Activated CD4-positive, alpha-beta T cell treated with anti-CD3 and anti-CD28 coated beads, Interleukin-10, Interleukin-2, amounts not matched to agents 100 ng/mL and 50 ng/mL, durations not matched to agents 16 hours and 8 hours (primary cell): ENCODE measurements at regions not wholly inside any gene's neighbourhood (a gene's known extent, or its start where the extent isn't known, plus 50 kb on each side); places are given as distances from the start of the nearest gene placed in this dataset.

Experiments used
- DNase-seq: peaks from one replicate; pipeline ENCODE4 v3.0.0-alpha.2; 2020

DNA sequence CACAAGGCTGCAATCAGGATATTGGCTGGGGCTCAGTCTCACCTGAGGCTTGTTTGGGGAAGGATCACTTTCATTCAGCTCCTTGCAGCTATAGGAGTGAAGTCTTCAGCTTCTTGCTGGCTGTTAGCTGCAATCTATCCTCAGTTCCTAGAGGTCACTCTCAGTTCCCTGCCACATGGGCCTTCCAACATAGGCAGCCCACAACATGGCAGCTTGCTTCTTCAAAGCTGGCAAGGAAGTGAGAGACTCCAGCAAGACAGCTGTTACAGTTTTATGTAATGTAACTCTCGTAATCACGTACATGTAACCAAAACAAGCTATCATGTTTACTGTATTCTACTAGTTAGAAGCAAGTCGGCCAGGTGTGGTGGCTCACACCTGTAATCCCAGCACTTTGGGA is 226.9 kb downstream of the CDC5L start:
- DNase-seq, result no peak

DNA sequence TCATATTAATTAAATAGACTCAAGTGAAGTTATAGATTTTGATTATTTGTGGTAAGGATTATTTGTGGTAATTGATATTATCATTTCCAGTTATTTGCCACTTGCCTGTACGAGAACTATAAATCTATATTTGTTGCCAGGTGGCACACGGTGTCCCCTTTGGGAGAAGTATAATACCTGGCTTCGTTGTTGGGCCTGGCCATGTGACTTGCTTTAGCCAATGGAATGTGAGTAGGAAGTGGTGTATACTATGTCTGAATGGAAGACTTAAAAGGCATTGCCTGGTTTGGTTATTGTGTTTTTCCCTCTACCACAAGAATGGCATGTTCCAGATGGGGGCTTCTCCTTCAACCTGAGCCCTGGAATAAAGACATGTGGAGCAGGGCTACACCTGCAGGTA is 228.1 kb downstream of the CDC5L start:
- no peak for DNase-seq

DNA sequence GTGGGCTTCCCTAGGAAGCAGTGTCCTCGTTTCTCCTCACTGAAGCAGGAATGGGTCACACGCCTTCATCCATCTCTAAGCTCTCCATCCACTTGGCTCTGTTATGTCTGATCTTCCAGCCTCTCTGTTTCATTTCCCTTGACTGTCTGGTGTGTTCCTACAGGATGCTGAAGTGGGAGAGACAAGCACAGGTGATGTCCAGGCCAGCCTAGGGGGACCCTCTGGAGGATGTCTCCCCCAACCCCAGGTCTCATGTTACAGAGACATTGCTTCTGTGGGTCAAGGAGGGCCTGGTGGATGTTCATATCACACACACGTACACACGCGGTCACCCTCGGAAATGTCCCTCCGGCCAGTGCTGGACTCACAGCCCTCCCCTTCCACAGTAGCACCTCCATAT is 229.9 kb downstream of the CDC5L start:
- DNase-seq, result no peak

DNA sequence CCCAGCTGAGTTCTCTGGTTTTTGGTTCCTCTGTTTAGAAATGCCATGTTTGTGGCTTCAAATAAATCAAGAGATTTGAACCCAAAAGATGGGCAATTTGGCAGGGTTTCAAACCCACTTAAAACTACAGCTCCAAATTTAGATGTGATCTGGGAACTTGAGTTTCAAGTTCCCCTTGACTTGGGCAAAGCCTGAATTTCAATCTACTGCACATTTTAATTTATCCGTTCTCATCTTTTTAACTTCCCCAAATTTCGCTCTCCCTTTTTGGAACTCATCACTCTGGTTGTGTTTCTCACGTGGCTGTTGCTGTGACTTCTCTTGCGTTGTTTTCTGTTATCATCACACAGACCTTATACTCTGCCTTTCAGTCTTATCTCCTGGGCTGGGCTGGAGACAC is 230.9 kb downstream of the CDC5L start:
- no peak for DNase-seq

DNA sequence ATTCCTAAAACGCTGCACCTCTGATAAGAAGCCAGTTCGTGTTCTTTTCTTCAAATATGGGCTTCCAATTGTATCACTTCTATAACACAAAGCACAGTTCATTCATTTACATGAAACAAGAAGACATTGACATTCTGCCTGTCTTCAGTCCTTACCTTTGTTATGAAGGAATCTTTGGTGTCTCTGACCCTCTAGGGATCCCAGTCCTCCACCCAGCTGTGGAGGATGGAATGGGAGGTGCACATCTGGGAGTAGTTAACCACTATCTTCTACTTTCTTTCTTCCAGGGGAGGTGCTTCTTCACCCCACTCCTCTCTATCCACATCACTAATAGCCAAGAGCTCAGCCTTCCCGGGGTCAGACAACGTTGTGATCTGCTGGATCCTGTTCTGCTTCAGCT is 233.4 kb downstream of the CDC5L start:
- no peak for DNase-seq

DNA sequence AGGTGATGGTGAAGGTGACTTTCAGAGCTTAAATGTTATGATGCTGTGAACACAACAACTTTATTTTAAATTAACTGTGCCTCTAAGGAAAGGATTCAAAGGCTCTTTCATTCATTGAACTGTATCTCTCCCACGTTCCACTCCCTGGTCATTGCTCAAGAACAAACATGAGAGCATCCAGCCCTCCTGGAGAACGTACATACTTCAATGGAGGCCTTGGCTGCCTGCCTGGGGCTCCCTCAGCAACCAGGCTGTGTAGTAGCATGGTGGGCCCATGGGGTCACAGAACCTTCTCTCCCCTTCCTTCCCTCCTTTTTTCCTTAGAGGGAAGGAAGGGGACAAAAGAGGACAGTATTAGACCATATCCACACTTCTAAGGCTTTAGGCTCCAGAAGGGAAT is 234.3 kb downstream of the CDC5L start:
- DNase-seq, result no peak

DNA sequence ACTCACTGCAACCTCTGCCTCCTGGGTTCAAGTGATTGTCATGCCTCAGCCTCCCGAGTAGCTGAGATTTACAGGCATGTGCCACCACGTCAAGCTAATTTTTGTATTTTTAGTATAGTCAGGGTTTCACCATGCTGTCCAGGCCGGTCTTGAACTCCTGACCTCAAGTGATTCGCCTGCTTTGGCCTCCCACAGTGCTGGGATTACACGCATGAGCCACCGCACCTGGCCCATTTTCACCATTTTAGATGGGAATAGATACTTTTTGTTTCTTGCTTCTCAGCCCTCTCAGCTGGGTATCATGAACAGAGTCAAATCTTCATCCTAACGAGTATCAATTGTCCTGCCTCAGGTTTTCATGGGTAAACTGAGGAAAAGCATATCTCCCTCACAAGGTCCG is 235.0 kb downstream of the CDC5L start:
- no peak for DNase-seq

DNA sequence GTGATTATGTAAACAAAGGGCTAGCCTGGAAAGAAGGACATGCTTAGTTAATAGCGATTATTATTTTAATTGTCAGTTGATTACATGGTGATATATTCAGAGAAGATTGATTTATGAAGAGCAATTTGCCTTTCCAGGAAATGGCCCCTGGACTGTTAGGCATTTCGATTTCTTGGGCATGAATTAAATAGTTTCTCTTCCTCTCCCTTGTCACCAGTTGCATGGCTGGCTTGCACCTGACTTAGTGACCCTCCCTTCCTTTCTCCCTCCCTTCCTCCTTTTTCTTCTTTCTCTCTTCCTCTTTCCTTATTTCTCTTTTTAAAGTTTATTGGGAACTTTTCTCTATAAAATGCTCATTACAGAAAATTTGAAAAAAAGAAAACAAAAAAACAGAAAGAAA is 235.4 kb downstream of the CDC5L start:
- DNase-seq, result no peak

DNA sequence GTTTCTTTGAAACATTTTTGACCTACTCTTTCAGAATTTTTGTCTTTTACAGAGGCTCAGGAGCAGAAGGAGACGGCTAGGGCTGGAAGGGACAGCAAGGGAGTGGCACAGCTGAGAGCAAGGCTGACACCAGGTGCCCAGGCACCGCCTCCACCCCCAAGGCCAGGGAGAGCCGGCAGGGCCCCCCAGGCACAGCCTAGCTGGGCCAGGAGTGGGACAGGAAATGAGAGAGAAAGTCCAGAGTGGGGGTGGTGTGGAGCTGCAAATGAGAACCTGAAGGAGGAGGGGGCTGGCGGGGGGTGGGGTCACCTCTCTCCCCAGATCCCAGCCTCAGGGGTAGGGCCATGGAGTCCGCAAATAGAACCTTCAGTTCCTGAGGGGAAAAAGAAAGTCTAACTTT is 236.7 kb downstream of the CDC5L start:
- no peak for DNase-seq

DNA sequence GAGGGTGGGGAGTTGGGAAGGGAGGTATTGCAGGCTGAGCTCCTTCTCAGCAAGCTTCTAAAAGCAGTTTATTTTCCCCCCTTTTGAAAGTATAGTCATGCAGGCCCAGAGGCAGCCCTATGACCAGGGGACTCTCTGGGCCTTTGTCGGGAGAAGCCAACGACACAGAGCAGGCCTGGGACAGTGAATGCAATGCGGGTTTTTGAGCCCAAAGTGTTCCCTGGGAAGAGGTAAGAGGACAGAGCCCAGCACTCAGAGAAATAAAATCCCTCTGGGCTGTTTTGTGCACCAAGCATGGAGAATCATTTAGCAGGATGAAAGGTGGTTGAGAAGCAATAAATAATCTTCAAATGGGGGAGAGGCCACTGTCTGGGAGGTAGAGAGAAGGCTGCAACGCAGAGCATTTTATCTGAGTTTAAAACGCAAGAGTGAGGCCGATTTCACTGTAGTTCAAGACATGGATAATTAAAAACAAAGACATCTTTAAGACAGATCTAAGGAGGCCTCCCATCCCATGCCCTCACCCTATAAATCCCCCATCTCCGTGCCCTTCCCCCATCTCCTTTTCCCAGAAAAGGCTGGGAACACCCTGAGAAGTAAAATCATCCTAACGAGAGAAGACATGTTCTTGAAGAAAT is 237.5 kb downstream of the CDC5L start:
- DNase-seq, result no peak

DNA sequence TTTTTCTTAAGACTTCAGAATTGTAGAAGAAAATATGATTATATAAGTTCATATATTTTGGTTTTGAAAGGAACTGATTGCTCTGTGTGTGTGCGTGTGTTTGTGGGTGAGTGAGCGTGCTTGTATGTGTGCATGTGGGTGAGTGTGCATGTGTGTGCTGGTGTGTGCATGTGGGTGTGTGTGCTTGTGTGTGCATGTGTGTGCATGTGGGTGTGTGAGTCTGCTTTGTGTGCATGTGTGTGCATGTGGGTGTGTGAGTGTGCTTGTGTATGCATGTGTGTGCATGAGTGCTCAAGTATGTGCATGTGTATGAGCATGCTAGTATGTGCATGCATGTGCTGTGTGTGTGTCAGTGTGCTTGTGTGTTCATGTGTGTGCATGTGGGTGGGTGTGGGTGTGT is 238.5 kb downstream of the CDC5L start:
- no peak for DNase-seq

DNA sequence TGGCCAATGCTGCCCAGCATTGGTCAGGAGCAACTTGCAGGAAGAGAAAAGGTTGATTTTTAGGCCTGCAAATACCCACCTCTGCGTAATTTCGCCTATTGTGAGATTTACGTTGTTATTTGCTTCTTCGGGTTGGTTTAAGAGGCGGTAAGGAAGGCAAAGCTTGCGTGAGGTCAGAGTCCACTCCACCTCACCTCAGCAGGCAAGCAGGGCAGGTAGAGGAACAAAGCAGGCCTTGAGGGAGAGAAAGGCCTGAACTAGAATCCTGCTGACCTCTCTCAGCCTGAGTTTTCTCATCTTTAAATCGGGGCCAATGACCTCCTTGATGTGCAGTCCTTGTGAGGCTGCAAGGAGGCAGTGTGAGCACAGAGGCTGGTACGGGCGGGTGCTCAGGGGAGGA is 239.1 kb downstream of the CDC5L start:
- DNase-seq, result no peak

DNA sequence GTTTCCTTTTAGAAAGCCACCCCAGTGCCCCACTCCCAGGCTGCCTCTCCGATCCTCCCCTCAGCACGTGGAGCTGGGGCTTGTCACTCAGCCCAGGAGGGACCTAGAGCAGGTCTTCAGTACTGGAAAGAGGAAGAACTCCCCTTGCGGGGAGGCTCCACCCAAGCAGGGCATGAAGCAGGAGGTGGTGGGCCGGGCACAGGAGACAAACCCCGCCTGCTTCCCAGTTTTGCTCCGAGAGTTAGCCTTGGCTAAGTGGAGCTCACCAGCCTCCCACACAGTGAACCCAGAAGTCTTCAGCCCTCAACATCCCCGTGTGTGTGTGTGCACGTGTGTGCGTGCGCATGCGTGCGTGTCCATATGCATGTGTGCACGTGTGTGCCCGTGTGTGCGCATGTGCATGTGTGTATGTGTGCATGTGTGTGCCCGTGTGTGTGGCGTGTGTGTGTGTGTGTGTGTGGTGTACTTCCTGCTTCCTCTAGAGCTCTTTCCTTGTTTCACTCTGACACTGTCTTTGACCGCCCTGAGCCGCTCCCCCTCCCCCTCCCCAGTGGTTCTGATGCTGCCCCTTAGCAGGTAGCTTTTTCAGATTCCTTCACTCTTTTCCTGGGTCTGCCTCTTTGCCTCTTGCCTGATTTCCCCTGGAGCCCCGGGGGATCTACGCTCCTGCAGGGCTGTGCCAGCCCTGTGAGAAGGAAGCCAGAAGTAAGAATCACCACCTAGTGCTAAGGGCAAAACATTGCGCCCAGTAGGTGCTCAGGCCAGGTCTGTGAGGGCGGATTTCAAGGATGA is 239.8 kb downstream of the CDC5L start:
- no peak for DNase-seq

DNA sequence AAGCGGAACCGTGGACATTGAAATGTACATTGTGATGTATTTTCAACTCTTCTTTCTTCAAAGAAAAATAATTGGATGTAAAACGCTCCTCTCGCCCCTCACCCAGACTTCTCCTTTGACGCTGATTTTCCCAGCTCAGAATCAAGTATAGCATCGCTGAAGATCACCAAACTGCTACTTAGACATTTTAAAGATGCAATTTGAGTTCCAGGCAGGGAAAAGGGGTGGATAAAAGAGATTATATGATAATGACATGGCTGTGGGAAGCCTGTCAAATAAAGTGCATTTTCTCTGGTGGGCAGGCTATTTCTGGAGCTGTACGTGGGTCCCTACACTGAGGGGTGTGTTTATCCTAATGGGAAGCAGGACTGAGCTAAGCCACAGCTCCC is 240.4 kb downstream of the CDC5L start:
- no peak for DNase-seq

DNA sequence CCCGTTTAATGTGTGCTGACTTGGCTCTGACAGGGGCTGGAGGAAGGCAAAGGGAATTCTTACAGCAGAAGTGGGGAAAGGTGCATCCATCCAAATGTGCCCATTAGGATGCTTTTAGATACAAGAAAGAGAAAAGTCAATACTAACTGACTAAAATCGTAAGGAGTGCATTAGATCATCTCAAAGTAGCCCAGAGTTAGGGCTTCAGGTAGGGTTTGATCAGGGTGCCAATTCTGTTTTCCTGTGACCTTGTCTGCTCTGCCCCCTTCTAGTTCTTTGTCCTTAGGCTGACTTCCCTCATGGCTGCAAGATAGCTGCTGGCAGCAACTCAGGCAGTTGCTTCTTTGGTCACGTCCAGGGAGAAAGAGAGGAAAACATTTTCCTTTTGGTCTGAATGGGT is 240.8 kb downstream of the CDC5L start:
- no peak for DNase-seq

DNA sequence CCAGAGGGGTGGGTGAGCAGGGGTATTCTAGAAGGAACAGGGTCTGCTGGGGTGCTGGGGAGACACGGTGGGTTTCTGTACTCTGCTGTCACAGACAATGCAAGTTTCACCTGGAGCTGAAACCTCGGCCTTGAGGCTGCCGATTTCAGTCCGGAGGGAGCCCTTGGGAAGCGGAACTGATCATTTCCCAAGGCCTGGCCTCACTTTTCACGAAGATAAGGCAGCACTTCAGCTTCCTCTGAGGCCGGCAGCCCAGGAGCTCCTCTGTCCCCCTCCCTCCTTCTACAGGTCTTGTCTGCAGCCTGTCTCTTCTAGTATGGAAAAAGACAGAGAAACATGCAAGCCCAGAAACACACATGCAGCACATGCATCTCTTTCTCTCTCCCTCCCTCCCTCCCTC is 242.1 kb downstream of the CDC5L start:
- no peak for DNase-seq

DNA sequence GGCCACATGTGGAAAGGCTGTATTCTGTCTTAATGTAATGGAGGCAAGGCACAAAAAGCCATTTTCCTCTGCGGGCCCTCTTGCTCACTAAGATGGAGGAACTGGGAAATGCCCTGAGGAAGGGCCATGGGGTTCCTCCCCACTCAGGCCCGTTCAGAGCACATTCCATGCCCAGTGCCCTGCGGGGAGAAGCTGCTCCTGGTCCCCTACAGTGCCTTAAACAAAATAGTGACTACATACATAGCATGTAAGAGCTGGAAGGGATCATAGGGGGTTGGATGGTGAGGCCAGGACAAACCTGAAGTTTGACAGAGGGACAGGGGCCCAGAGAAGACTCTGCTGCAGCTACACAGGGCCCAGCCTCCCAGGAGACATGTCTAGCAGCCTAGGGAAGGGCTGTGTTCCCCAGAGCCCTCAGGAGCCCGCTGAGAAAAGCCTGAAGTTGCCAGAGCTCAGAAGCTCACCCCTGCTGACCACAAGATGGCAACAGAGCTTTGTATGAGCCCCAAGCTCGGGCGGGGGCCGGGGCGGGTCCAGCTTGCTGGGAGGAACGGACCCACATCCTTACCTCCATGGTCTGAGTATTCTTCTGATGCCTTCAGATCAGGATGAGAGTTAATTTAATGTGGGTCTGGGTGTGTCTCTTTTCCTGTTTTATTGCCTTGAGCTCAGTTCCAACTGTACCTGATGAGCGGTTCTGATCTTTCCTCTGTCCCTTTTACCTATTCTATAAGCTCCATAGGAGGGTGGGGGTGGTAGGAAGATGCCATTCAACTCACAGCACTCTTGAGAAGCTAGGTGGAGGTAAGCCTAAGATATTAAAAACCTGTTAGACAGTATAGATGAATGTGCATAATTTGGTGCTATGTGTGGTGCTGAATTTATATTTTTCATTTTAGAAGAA is 242.9 kb downstream of the CDC5L start:
- DNase-seq, result peak; percentile 64

DNA sequence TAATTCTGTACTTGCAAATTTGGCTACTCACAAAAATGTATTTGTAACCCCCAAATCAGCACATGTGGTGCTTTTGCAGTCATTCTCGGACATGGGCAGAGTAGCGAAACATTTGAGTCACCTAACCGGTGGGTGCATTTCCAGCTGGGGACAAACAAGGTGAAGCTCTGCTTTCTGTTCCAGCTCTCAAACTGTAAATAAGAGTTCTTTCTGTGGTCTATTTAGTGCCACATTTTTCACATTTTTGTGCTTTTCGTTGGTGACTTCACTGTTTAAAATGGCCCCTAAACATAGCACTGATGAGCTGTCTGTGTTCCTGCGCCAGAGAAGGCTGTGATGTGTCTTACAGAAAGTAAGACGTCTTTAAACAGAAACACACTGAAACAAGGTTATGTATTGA is 244.5 kb downstream of the CDC5L start:
- no peak for DNase-seq

DNA sequence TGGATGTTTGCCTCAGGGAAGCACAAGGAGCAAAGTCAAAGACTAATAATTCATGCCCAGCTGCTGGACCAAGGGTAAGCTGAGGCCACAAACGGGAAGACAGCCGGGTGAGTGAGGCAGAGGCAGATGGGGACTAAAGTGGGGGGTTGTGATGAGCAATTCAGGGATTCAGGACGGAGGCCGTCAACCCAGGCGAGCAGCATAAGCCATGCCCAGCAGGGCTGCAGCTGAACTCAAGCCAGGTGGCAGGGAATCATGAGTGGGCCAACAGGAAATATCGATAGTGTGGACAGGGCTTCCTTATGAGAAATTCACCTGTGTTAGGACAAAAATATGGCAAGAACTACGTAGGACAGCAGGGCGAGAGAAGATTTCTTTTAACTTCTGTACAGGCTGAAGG is 246.8 kb downstream of the CDC5L start:
- no peak for DNase-seq

DNA sequence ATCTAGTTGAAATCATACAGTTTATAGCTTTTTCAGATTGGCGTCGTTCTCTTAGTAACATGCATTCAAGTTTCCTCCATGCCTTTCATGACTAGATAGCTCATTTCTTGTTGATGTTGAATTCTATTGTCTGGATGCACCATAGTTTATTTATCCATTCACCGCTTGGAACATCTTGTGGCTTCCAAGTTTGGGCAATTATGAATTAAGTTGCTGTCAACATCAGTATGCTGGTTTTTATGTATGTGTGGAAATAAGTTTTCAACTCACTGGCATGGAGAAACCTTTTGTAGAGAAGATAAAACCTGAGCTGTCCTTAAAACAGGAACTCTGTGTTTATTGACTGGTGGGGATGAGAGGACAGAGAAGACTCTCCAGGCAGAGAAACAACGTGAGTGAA is 248.0 kb downstream of the CDC5L start:
- DNase-seq, result no peak

DNA sequence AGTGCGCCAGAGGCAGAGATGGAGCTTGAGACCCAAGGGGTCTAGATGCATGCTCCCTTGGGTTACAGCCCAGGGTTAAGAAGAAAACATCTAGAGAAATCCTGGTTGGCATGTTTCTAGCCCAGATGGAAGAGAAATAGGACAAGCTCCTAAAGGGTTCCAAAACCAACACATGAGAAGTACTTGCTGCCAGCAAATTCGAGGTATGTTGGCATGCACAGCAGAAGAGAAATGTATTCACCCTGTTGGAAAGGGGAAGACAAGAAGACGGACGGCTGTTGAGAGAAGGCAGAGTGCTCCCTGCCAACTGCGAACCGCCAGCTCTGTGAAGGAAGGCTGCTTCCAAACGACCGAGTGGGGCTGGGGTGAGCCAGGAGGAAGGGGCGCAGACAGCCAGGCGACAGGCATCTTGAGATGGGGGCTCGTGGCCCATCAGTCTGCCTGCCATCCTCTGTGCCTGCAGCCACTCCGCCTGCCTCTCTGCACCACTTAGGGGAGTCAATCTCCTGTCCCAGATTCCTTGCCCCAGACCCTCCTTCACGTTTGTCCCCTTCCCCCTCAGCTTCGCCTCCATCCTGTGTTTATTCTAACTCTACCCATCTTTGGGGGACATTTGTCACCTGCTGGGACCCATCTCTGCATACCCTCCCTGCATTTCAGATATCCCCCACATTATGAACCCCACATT is 249.2 kb downstream of the CDC5L start:
- no peak for DNase-seq

DNA sequence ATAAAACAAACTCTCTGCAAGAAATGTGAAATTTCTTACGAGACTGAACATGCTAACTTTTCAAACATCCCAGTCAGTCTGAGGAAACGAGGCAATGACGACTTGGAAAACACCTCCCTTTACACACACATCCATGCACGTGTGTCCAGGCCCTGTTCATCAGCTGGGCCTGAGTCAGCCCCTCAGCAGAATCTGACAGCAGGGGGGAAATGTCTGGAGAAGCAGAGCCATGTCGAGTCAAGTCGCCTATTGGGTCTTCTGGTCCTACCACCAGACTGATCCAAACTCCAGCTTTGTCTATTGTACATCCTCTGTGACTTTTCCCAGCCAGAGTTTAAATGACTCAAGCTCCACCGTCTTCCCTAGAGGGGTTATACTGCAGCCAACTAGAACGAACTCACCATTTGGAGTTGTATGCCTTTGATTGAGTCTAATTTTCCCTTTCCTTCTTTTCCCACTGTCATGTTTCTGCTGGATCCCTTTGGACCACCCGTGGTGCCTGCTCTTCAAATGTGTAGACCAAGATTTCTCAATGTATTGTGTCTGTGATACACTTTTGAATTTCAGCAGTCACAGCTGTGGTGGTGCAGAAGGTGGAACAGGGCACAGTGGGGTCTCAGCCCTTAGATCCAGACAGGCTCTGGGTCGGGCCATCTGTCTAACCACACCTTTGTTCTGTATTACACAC is 254.0 kb downstream of the CDC5L start:
- DNase-seq, result peak; percentile 14

DNA sequence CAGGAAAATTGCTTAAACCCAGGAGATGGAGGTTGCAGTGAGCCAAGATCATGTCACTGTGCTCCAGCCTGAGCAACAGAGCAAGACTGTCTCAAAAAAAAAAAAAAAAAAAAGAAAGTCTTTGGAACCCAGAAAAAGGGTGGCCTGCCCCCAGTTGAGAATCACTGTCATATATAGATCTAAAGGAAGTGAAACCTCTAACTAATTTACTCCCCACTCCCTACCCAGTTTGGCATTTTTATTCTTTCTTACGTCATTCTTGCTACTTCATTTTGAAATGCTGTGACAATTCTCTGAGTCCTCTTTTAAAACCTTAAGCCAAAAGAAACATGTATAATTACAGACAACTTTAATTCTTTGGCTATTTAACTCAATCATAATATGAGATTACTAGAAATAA is 254.8 kb downstream of the CDC5L start:
- DNase-seq, result peak; percentile 54
